CD14-positive monocyte (primary cell): ENCODE measurements at regions not wholly inside any gene's neighbourhood (a gene's known extent, or its start where the extent isn't known, plus 50 kb on each side); places are given as distances from the start of the nearest gene placed in this dataset.

Experiments used
- DNase-seq, 3 donors: peaks; one replicate each; pipeline ENCODE4 v3.0.0-alpha.2; 2011 to 2022
- H2AFZ ChIP-seq: 2 replicates; pipeline ENCODE4 v1.6.0; 2012; ENCODE audit warnings: mild to moderate bottlenecking, low read depth, low read length, inconsistent platforms; ENCODE audit not compliant: insufficient read depth, poor library complexity, severe bottlenecking
- H3K27ac ChIP-seq, 2 donors: 1 replicate in 1 of 2; 2 replicates in 1 of 2; pipeline ENCODE4 v1.5.1; 2012 to 2013; ENCODE audit warnings: low read length in 2 of 2, control low read depth in 1 of 2, inconsistent platforms in 1 of 2, low read depth in 1 of 2, mild to moderate bottlenecking in 1 of 2
- H3K27me3 ChIP-seq, 2 donors: one replicate each; pipeline versions ENCODE4 v1.6.0 to v1.6.1; 2011 to 2013; ENCODE audit warnings: low read length in 2 of 2; ENCODE audit not compliant: control insufficient read depth in 2 of 2, insufficient read depth in 2 of 2
- H3K36me3 ChIP-seq, 2 donors: replicated peaks in 1 of 2; 1 replicate in 1 of 2; 2 replicates in 1 of 2; pipeline versions ENCODE4 v1.5.1 to v1.6.1; 2012 to 2013; ENCODE audit warnings: low read length in 2 of 2, control low read depth in 1 of 2, inconsistent platforms in 1 of 2, mild to moderate bottlenecking in 1 of 2; ENCODE audit not compliant: insufficient read depth in 2 of 2, control insufficient read depth in 1 of 2
- H3K4me1 ChIP-seq, 2 donors: 1 replicate in 1 of 2; 2 replicates in 1 of 2; pipeline versions ENCODE4 v1.5.1 to v1.6.1; 2012 to 2013; ENCODE audit warnings: low read length in 2 of 2, control low read depth in 1 of 2, inconsistent platforms in 1 of 2, mild to moderate bottlenecking in 1 of 2, moderate library complexity in 1 of 2; ENCODE audit not compliant: insufficient read depth in 2 of 2, control insufficient read depth in 1 of 2
- H3K4me2 ChIP-seq: replicated peaks from 2 replicates; pipeline ENCODE3; 2012; ENCODE audit warnings: low read length, moderate library complexity, mild to moderate bottlenecking; ENCODE audit not compliant: poor library complexity, severe bottlenecking; ENCODE audit errors: extremely low read depth
- H3K4me3 ChIP-seq, 3 experiments: fragments of 200-600 bp in 1 of 3; sonication (generic) in 1 of 3; replicated peaks in 1 of 3; 1 replicate in 2 of 3; 2 replicates in 1 of 3; pipeline ENCODE4 v1.5.1; 2011 to 2013; ENCODE audit warnings: low read length in 3 of 3, mild to moderate bottlenecking in 3 of 3, control low read depth in 2 of 3, low read depth in 2 of 3, inconsistent platforms in 1 of 3, moderate library complexity in 1 of 3
- H3K79me2 ChIP-seq: 2 replicates; pipeline ENCODE4 v1.6.0; 2012; ENCODE audit warnings: mild to moderate bottlenecking, control low read depth, inconsistent platforms, low read length, moderate library complexity; ENCODE audit not compliant: insufficient read depth
- H3K9ac ChIP-seq: 2 replicates; pipeline ENCODE4 v1.6.0; 2017; ENCODE audit warnings: low read length, mild to moderate bottlenecking; ENCODE audit not compliant: insufficient read depth, poor library complexity, severe bottlenecking
- H3K9me3 ChIP-seq, 2 donors: replicated peaks in 1 of 2; 1 replicate in 1 of 2; 2 replicates in 1 of 2; pipeline versions ENCODE4 v1.5.1 to v1.6.1; 2012 to 2013; ENCODE audit warnings: low read length in 2 of 2, control low read depth in 1 of 2; ENCODE audit not compliant: control insufficient read depth in 1 of 2, insufficient read depth in 1 of 2
- H4K20me1 ChIP-seq: 2 replicates; pipeline ENCODE4 v1.6.0; 2012; ENCODE audit warnings: mild to moderate bottlenecking, low read length, control low read depth, moderate library complexity; ENCODE audit not compliant: insufficient read depth
- H3K27ac Mint-ChIP-seq, 7 donors: one replicate each; pipeline ENCODE4 v1.8.0; 2020; ENCODE audit warnings: mild to moderate bottlenecking in 7 of 7, mixed read lengths in 7 of 7, moderate library complexity in 6 of 7, inconsistent platforms in 2 of 7
- H3K27me3 Mint-ChIP-seq, 3 donors: one replicate each; pipeline ENCODE4 v1.8.0; 2021 to 2022; ENCODE audit warnings: low read depth in 3 of 3, mild to moderate bottlenecking in 3 of 3, mixed read lengths in 3 of 3, moderate library complexity in 3 of 3, inconsistent platforms in 1 of 3
- H3K36me3 Mint-ChIP-seq, 2 donors: one replicate each; pipeline ENCODE4 v1.8.0; 2020; ENCODE audit warnings: mixed read lengths in 2 of 2, inconsistent platforms in 1 of 2, mild to moderate bottlenecking in 1 of 2
- H3K4me1 Mint-ChIP-seq: one replicate; pipeline ENCODE4 v1.8.0; 2020; ENCODE audit warnings: mild to moderate bottlenecking, mixed read lengths
- H3K4me3 Mint-ChIP-seq, 2 donors: one replicate each; pipeline ENCODE4 v1.8.0; 2020; ENCODE audit warnings: mild to moderate bottlenecking in 2 of 2, mixed read lengths in 2 of 2, moderate library complexity in 1 of 2
- H3K9me3 Mint-ChIP-seq, 7 donors: one replicate each; pipeline ENCODE4 v1.8.0; 2020 to 2022; ENCODE audit warnings: mixed read lengths in 7 of 7, mild to moderate bottlenecking in 6 of 7, moderate library complexity in 6 of 7, inconsistent platforms in 2 of 7
- CTCF ChIP-seq: fragments of 200-600 bp; IDR thresholded peaks from one replicate; pipeline ENCODE4 v1.8.0; 2022; ENCODE audit warnings: antibody characterized with exemption, mild to moderate bottlenecking
- WGBS: methylation state at CpG from one replicate; pipeline ENCODE4 v1.1.5; 2013; ENCODE audit warnings: missing lambda C conversion rate; ENCODE audit not compliant: insufficient coverage; 5-methylcytosine and 5-hydroxymethylcytosine counted together
- intact Hi-C, 2 donors: fragments of 100-400 bp; cut with micrococcal nuclease; formaldehyde crosslinking; loops; one replicate each; pipeline versions ENCODE4 v1.15.0 to v1.15.1; 2023

GRCh38 chr11:134577751-134578395 lies 165.8 kb upstream of the B3GAT1 start:
- H3K4me1 Mint-ChIP-seq = peaks cover 9% of the 10 kb centered on the region
- Histone ChIP-seq H3K79me2 (no peaks in the 10 kb centered on the region), H3K4me2 (no peak overlapping the region), H3K27me3 (peaks cover 0 to 32% of the 10 kb centered on the region in 2 donors), H2AFZ (no peak overlapping the region), H3K9me3 (no peaks in the 10 kb centered on the region), H3K27ac (no peak overlapping the region), H4K20me1 (no peaks in the 10 kb centered on the region), H3K36me3 (no peaks in the 10 kb centered on the region), H3K4me3 (no peak overlapping the region), H3K4me1 (peaks cover 5 to 9% of the 10 kb centered on the region in 2 donors), H3K9ac (no peak overlapping the region)
- intact Hi-C loops = no loop called here
- H3K4me3 Mint-ChIP-seq = no peak overlapping the region
- DNase-seq = no peak
- peaks cover 19 to 42% (median 19%) of the 10 kb centered on the region in 3 donors for H3K27me3 Mint-ChIP-seq
- H3K9me3 Mint-ChIP-seq = peaks cover 0 to 2% (median 0%) of the 10 kb centered on the region in 7 donors
- no peak for TF ChIP-seq CTCF
- no peaks in the 10 kb centered on the region for H3K36me3 Mint-ChIP-seq
- no peak overlapping the region for H3K27ac Mint-ChIP-seq
- WGBS = 82% methylated on average over 3 of the region's 13 CpGs

GRCh38 chr11:134576721-134577171 lies 164.7 kb upstream of the B3GAT1 start:
- no peak for DNase-seq
- no peak overlapping the region for H3K4me3 ChIP-seq
- H3K9me3 Mint-ChIP-seq = peaks cover 0 to 2% (median 0%) of the 10 kb centered on the region in 7 donors
- no peaks in the 10 kb centered on the region for H3K4me1 ChIP-seq
- H3K9me3 ChIP-seq = no peaks in the 10 kb centered on the region
- H3K4me3 Mint-ChIP-seq = no peak overlapping the region
- no peak overlapping the region for H3K27ac ChIP-seq
- H2AFZ ChIP-seq = no peak overlapping the region
- 85% methylated on average over 8 of the region's 8 CpGs for WGBS
- H3K4me2 ChIP-seq = no peak overlapping the region
- TF ChIP-seq CTCF = no peak
- intact Hi-C loops = no loop called here
- H3K9ac ChIP-seq = no peak overlapping the region
- H3K4me1 Mint-ChIP-seq = no peaks in the 10 kb centered on the region
- H3K36me3 ChIP-seq = no peaks in the 10 kb centered on the region
- H3K79me2 ChIP-seq = no peaks in the 10 kb centered on the region
- peaks cover 0 to 26% of the 10 kb centered on the region in 2 donors for H3K27me3 ChIP-seq
- H3K27me3 Mint-ChIP-seq = peaks cover 14 to 35% (median 16%) of the 10 kb centered on the region in 3 donors
- H4K20me1 ChIP-seq = no peaks in the 10 kb centered on the region
- H3K36me3 Mint-ChIP-seq = no peaks in the 10 kb centered on the region
- H3K27ac Mint-ChIP-seq = no peak overlapping the region
